GM18507 (cell line): ENCODE measurements at regions not wholly inside any gene's neighbourhood (a gene's known extent, or its start where the extent isn't known, plus 50 kb on each side); places are given as distances from the start of the nearest gene placed in this dataset.
"Not testable (repeated sequence)": the region's sequence is repeated elsewhere in the genome, so short reads cannot be mapped to it uniquely, and the experiment has no call there.

Experiments used
- DNase-seq: peaks from one replicate; pipeline ENCODE4 v3.0.0; 2011; ENCODE audit warnings: low read depth; ENCODE audit not compliant: insufficient read length; ENCODE audit errors: extremely low spot score
- FAIRE-seq: peaks from 2 replicates; lab custom pipeline; 2011; peaks lifted over from hg19 to GRCh38; lab: Jason Lieb, UNC

DNA sequence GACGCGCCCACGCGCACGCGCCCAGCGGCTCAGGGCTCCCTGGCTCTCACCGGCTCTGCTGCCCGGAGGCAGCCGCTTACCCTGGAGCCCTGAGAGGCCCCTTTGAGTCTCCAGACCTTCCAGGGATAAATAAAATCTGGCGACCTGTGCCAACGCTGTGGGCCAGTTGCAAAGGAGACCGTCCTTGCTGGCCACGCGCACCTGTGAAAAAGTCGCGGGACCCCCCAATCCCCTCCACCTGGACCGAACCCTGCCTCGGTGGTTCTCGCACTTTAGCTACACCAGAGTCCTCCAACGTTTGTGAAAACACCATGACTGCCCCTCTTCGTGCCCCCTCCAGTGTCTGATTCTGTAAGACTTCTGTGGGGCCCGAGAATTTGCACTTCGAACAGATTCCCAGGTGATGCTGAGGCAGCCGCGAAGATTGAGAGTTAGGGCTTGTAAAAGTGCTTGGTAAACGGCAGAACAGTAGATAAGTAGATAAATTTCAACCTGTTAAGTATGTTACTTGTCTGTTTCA lies 102.4 kb upstream of the SVIL start:
- no peak for DNase-seq
- FAIRE-seq: no peak

DNA sequence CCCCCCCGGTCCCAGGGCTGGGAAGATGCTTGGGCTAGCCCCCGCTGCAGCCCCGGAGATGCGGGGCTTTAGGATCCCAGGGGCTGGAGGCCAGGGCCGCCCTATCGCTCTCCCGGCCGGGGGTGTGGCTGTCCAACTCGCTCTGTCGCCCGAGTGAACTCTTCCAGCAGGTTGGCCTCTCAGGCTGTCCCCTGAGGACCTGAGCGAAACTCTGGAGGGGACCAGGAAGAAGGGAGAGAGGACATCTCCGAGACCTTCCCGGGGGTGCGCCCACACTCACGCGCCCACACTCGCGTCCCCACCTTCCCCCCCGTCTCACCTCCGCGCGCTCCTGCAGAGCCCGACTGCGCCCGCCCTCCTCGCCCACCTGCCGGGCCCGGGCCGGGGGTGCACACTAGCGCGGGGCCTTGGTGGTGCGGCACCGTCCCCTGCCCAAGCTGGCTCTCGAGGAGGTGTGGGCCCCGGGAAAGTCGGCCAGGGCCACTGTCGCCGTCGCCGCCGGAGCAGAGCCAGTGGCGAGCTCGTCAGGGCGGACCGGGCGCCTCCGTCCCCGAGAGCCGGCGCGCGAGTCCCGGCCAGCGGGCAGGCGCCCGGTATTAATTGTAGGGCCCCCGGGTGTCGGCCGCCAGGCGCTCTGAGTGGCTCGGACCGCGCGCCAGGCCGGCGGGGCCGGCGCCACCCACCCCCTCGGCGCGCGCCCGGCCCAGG lies 101.7 kb upstream of the SVIL start:
- FAIRE-seq (no peak), DNase-seq (no peak)

DNA sequence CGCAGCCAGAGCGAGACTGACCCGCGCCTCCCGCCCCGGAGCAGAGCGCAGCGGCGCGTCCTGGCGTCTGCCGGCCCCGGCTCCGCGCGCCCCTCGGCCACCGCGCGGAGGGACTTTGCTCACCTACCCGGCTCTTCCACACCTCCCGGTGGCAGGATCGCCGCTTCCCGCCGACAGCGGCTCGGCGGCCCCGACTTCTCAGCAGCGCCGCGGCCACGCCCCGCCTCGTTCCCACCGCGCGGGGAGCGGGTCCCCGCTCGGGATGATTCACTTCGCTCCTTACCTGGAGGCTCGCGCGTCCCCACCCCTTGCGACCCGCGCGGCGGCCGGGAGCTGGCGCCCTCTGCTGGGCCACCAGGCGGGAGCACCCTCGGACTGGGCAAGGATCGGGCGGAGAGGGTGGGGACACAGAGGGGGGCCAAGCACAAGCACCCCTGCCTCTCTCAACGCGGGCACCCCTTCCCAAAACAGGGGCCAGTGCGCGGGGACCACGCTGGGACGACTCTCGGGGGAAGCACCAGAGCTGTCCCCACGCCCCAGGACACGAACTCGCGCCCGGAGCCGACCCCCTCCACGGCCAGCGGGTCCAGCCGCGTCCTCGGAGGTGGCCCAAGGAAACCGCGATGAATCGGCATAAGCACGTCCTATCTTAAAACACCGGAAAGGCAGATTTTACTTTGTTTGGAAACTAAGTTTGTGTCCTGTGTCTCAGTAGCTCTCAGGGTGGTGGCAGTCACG lies 101.0 kb upstream of the SVIL start:
- DNase-seq (peak; percentile 78), FAIRE-seq (peak; percentile 35)

DNA sequence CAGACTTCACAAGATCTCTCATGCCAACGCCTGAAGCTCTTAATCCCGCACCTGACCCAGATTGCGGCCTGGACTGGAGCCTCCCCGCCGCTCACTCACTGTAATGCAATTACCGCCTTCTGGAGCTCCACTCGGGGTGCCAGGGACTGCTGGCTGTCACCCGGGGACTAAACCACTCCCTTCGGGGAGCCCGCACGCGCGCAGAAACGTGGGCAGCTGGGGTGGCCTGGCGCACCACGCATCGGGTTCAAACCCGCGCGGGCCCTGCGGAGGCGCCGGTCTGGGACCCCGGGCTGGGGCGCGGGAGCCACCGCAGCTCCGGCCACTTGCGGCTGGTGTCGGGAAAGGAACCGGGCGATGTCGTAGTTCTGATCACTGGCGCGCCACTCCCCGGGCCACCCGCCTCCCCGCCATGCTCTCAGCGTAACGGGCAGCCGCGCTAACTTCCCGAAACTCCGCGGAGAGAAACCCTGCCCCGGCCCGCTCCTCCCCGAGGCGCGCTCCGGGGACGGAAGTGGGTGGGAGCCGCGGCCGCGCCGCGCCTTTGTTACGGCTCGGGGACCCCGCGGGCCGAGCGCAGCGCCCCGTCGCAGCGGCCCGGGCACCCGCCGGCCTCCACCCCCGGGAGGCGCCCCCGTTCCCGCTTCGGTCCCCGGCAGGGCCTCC lies 100.3 kb upstream of the SVIL start:
- DNase-seq: no peak
- no peak for FAIRE-seq

DNA sequence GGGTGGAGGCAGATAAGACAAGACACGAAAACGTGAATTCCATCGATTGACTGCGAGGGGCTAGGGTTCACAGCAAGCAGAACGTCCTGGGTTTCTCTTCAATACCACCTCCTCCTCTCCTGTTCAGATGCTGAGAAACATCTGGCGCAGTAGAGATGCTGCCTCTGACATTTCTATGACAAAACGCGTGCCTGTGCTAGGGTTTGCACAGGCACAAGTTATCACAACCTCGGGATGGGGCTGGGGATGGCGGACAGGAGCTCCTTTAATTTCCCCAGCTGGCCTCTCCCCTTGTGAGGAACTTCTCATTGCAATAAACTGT lies 99.8 kb upstream of the SVIL start:
- DNase-seq: no peak
- no peak for FAIRE-seq

DNA sequence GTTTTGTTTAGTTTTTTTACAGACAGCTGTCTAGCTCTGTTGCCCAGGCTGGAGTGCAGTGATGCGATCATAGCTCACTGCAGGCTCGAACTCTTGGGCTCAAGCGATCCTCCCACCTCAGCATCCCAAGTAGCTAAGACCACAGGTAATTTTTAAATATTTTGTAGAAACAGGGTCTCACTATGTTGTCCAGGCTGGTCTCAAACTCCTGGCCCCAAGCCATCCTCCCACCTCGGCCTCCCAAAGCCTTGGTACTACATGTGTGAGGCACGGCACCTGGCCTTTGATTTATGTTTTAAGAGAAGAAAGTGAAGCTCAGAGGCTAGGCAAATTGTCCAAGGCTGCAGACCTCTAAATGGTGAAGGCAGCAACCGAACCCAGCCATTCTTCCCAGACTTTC lies 98.6 kb upstream of the SVIL start:
- DNase-seq (no peak), FAIRE-seq (no peak)

DNA sequence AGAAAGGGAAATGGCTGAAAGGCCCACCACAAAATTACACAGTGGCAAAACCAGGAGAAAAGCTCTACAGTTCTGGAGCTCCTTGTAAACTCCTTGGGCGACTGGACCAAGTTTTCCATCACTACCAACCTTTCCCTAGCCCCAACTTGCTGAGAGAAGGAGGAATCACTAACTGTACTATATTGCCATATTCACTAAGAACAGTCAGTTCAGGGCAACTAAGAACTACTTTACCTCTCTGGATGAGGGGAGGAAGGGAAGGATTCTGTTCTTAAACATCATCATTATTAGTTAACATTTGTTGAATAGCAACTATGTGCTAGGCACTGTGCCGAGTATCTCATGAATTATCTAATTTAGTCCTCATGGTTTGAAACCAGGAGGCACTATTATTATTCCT lies 98.1 kb upstream of the SVIL start:
- FAIRE-seq (no peak), DNase-seq (no peak)

DNA sequence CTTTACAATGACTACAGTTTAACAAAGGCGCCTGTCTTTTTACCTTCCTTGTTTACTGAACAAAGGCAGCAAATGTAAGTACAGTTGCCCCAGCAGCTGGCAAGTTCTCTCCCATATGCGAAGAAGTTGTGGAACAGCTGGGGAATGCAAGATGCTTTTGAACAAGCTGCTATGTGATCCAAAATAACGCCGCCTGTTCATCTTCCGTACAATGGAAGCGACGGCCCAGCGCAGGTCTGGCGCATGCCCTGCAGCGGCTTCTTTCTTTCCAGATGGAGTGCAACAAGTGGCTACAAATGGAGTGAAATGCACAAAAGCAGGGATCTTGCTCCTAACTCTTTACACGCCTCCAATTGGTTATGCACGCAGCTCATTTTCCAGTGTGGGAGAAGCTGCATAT lies 97.0 kb upstream of the SVIL start:
- no peak for DNase-seq
- no peak for FAIRE-seq

DNA sequence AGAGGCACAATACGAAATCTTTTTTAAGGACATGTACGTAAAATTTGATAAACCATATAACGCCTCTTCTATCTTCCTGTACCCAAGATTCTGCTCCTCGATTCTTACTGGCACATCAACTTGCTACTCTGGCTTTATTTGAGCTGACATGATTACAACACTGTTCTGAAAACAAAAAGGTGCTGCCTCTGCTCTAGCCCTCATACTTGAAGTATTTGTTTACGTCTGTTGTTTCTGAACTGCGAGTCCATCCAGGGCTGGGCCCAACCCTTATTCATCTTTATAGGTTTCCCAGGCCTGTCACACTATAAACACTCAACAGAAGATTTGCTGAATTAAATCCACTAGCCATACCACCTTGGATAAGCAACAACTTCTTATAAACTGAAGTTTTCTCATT lies 96.2 kb upstream of the SVIL start:
- FAIRE-seq (no peak), DNase-seq (no peak)

DNA sequence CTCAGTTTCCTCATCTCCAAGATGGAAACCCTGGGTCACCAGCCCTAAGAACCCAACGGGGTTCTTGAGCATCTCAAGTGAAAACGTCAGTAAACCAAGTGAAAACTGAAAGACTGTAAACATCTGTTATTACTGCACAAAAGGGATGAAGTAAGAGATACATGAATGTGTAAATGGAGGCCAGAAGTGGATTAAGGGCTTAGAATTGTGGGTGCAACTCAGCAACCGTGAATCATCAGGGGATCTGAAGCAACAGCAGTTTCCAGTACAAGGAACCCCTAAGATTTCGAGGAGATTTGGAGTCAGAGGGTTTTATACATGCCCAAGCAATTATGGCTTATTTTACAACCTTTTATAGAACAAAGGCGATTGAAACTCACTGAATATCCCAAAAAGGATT lies 95.7 kb upstream of the SVIL start:
- DNase-seq (no peak), FAIRE-seq (no peak)

DNA sequence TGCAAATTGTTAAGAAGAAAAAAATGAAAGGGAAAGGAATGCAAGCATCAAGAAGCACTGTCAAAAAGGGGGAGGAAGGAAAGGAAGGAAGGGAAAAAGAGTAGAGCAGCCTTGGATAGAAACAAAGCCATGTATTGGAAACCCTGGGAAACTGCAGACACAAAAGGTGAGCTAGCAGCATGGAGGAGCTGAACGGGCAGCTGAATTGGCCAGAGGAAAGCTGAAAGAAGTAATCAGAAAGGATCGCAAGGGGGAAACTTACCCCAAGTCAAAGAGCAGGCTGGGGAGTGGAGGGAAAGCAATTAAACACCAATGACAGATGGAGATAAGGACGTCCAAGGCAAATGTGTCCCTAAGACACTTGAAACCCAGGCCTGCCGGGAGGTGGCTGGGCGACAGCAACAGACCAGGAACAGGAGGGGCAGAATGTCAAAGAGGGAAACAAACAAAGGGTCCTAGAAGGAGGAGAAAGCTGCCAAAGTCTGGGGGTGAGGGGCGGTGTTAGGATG lies 93.8 kb upstream of the SVIL start:
- FAIRE-seq (no peak), DNase-seq (no peak)

DNA sequence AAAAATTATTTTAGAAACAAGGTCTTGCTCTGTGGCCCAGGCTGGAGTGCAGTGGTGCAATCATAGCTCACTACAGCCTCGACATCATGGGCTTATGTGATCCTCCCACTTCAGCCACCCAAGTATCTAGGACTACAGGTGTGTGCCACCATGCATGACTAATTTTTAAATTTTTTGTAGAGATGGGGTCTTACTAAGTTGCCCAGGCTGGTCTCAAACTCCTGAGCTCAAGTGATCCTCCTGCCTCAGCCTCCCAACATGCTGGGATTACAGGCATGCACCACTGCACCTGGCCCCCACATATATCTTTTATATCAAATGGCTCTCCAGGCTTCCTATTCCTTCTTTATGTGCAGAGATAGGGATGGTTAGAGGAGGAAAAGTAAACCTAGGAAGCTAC lies 91.2 kb upstream of the SVIL start:
- not testable (repeated sequence) for DNase-seq, FAIRE-seq

DNA sequence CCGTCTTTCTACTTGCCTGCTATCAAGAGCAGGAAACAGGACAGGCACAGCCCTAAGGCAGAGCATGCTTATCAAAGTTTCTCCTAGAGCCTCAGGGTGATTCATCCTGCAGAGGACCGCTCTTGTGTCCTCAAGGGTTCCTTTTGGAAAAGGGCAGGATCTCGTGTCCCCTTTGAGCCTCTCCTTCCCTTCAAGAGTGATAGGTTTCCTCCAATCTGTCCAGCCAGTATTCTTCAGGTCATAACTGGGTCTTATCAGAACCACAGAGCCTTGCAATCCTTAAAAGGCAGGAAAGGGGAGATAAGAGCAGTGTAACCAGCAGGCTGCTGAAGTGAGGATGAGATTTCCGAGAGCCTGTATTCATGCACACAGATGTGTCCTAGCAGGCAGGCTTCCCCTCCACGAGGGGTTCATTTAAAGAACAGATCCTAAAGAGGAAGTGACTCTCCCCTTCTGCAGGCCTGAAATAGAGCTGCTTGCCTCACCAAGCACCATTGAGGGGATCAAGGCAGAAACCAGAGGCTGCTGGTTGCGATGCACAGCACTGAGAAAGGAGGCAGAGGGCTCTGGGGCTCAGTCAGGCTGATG lies 90.5 kb upstream of the SVIL start:
- FAIRE-seq (no peak), DNase-seq (no peak)

DNA sequence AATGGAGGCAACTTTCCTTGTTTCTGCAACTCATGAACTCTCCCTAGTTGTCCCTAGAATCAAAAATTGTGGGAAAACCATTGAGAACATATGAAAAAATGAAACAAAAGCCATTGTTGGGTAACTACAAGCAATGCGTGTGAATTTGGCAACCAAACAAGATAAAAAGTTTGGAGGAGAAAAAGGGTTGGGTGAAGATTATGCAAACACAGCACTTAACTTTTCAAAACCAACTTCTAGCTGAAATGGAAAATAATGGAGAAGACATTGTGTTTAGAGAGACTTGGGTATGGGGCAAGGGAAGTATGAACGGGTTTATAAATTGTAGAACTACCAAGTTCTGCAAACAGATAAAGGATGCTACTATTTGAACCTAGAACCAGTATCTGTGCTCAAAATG lies 89.0 kb upstream of the SVIL start:
- FAIRE-seq: no peak
- DNase-seq: no peak

DNA sequence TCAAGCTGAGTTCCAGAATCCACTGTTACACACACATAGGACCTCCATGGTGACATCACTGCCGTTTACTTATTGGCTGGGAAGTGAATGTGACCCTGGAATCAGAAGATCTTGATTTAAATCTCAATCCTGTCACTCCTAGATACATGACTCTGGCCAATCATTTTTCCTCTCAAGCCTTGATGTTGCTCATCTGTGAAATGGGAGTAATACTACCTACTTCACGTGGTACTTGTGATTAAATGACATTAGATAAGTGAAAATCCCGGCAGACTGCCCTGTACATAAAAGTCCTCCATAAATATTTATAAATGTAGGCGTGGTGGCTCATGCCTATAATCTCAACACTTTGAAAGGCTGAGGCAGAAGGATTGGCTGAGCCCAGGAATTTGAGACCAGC lies 88.0 kb upstream of the SVIL start:
- FAIRE-seq: no peak
- DNase-seq: no peak

DNA sequence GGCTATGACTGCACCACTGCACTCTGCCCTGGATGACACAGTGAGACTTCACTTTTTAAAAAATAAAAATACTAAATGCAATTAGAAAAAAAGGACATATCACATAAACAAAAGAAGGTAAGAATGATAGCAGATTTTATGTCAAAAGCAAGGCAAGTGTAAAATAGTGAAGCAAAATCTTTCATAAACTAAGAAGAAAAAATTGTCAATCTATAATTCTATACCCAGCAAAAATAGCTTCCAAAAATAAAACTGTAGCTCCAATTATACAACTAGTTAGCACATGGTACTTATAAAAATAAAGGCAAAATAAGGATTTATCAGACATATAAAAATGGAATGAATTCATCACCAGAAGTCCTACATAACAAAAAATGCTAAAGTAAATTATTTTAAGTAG lies 85.4 kb upstream of the SVIL start:
- DNase-seq (no peak), FAIRE-seq (no peak)

DNA sequence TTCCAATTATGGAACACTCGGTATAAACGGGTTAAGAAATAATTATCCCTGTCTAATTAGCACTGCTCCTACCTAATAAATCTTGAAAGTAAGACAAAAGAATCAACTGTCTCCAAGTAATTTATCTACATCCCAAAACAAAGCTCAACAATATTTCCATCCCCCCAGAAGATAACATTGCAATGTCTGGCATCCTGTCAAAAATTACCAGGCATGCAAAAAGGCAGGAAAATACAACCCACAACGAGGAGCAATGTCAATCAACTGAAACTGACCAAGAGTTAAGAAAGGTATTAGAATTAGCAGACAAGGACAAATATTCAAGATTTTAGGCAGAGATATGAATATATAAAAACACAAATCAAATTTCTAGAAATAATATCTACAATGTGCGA lies 84.5 kb upstream of the SVIL start:
- DNase-seq (no peak), FAIRE-seq (no peak)

DNA sequence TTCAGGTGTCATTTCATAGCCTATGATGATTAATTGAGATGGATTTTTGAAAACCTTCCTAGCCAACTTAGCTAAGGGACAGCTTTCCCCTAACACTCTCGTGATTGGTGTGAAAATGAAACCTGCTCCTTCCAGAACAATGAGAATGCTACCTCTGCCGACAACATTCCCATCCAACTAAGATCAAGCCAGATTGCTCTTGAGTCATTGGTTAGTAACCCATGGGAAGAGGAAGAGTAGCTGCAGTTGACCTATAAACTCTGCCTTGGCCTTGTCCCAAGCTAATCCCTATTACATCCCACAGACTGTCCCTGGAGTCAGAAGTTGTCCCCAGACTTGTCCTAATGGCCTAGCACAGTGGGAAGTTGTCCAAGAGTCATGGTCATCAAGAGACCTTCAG lies 80.5 kb upstream of the SVIL start:
- DNase-seq (no peak), FAIRE-seq (no peak)

DNA sequence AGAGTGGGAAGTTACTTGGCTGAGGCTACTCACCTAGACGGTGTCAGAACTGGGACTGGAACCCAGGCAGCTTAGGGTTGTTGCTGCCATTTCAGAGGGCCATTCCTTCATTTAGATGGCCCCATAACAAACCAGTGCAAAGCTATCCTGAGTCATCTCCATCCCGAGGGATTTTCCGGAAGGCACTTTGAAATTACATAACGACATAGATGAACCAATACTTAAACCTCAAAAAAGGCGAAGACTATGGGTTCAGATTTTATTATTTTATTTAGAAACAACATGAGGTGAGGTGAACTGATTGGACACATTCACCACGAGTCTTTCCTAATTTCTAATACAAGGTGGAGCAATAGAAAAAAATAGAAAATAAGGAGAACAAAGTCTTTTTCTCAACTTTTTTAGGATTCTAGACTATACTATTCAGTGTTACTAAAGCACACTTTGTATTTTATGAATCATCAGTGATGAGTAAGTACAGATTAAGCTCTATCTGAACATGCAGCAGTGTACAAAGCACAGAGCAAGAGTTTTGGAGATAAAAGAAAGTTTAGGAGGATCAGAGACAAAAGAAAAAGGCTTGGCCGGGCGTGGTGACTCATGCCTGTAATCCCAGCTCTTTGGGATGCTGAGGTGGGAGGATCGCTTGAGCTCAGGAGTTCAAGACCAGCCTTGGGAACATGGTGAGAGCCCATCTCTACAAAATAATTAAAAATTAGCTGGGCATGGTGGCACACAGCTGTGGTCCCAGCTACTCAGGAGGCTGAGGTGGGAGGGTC lies 79.5 kb upstream of the SVIL start:
- FAIRE-seq (no peak), DNase-seq (no peak)

DNA sequence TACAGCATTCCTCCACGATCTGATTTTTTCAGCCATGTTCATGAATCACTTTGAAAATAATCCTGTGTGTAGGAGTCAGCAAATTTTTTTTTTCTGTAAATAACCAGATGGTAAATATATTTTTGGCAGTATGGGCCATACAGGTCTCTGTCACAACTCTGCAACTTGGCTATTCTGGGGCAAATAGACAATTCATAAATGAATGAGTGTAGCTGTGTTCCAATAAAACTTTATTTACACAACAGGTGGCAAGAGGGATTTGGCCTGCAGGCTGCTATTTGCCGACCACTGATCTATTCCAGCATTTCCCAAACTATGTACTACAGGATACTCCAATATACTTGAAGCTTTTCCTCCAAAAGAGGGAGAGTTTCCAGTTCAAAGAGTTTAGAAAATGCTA lies 78.7 kb upstream of the SVIL start:
- FAIRE-seq: no peak
- DNase-seq: no peak
